PC-9 (cell line): ENCODE measurements at regions not wholly inside any gene's neighbourhood (a gene's known extent, or its start where the extent isn't known, plus 50 kb on each side); places are given as distances from the start of the nearest gene placed in this dataset.

Experiments used
- BruUV-seq: library from RNA; stranded (reverse); fragments of 400-500 nt; replicated peaks from 2 replicates; lab custom pipeline; 2021; lab: Mats Ljungman, UMichigan
- CTCF ChIA-PET: fragments of 300-600 bp; sonication (Branson Sonifier 250); formaldehyde crosslinking; loops from one replicate; lab custom pipeline; 2022; ENCODE audit warnings: antibody characterized with exemption; lab: Charles Lee
- POLR2A ChIA-PET: fragments of 300-600 bp; sonication (Branson Sonifier 250); formaldehyde crosslinking; loops from one replicate; lab custom pipeline; 2022; ENCODE audit warnings: antibody characterized with exemption; ENCODE audit not compliant: unreplicated experiment; lab: Charles Lee
- DNase-seq, 2 experiments: peaks; one replicate each; pipeline versions ENCODE4 v3.0.0 to v3.0.0-alpha.2; 2015 to 2022; ENCODE audit warnings: mixed read lengths in 1 of 2
- H2AFZ ChIP-seq: fragments of 200-600 bp; sonication (generic); 2 replicates; pipeline ENCODE4 v1.8.1; 2017; ENCODE audit warnings: antibody characterized with exemption
- H3F3A ChIP-seq: fragments of 200-600 bp; sonication (generic); 2 replicates; pipeline ENCODE4 v1.8.1; 2017; ENCODE audit warnings: antibody characterized with exemption, mild to moderate bottlenecking, low read depth; ENCODE audit not compliant: insufficient read depth
- H3K27ac ChIP-seq: fragments of 200-600 bp; sonication (generic); 2 replicates; pipeline ENCODE4 v1.6.1; 2016; ENCODE audit warnings: mixed run types
- H3K27me3 ChIP-seq: fragments of 200-600 bp; sonication (generic); 2 replicates; pipeline ENCODE4 v1.6.1; 2016; ENCODE audit warnings: low read depth, mixed run types; ENCODE audit not compliant: insufficient read depth
- H3K36me3 ChIP-seq: fragments of 200-600 bp; sonication (generic); 2 replicates; pipeline ENCODE4 v1.6.1; 2016; ENCODE audit warnings: low read depth, mixed run types
- H3K4me1 ChIP-seq: fragments of 200-600 bp; sonication (generic); replicated peaks from 2 replicates; pipeline ENCODE4 v1.6.1; 2016; ENCODE audit warnings: mixed run types; ENCODE audit not compliant: insufficient read depth
- H3K4me2 ChIP-seq: fragments of 200-600 bp; sonication (generic); 2 replicates; pipeline ENCODE4 v1.6.1; 2017; ENCODE audit warnings: mixed run types
- H3K4me3 ChIP-seq: fragments of 200-600 bp; sonication (generic); 2 replicates; pipeline ENCODE4 v1.6.1; 2016; ENCODE audit warnings: mixed run types
- H3K79me2 ChIP-seq: fragments of 200-600 bp; sonication (generic); 2 replicates; pipeline ENCODE4 v1.6.1; 2017; ENCODE audit warnings: low read depth, mixed run types
- H3K9me2 ChIP-seq: fragments of 200-600 bp; sonication (generic); 2 replicates; pipeline ENCODE4 v1.8.1; 2017; ENCODE audit warnings: mild to moderate bottlenecking; ENCODE audit not compliant: insufficient read depth
- H3K9me3 ChIP-seq: fragments of 200-600 bp; sonication (generic); 2 replicates; pipeline ENCODE4 v1.8.1; 2016; ENCODE audit warnings: low read depth; ENCODE audit not compliant: insufficient read depth
- H4K20me1 ChIP-seq: fragments of 200-600 bp; sonication (generic); 2 replicates; pipeline ENCODE4 v1.8.1; 2017; ENCODE audit not compliant: insufficient read depth
- CTCF ChIP-seq: fragments of 200-600 bp; sonication (generic); conservative IDR thresholded peaks from 2 replicates; pipeline ENCODE4 v1.6.1; 2017; ENCODE audit warnings: mixed run types, antibody characterized with exemption, mild to moderate bottlenecking, moderate library complexity
- EZH2 ChIP-seq: fragments of 200-600 bp; sonication (generic); IDR thresholded peaks from 2 replicates; pipeline ENCODE4 v1.8.0; 2017; ENCODE audit warnings: antibody characterized with exemption, low read depth
- intact Hi-C: fragments of 100-400 bp; cut with micrococcal nuclease; formaldehyde crosslinking; loops from one replicate; pipeline ENCODE4 v1.10.0; 2022; ENCODE audit not compliant: unreplicated experiment

DNA sequence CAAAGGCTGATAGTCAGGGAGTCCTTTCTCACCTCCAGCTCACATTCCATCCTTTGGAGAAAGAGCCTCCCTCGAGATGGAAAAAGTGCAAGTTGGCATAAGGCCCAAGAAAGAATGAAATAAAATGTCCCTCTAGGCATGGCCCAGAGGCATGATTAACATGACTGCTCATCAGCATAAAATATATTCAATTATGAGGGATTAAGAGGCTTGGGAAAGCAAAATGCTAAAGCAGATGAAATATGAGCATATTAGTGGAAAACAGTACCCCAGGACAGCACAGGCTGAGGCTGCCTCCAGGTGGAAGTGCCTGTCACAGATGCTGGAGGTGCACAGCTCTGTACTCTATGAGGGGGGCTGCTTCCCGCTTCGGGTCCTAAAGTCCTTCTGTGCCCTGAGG is 347.8 kb upstream of the PLET1 start:
- POLR2A ChIA-PET = no interaction called here
- Histone ChIP-seq H3K9me2 (no peaks in the 10 kb centered on the region), H4K20me1 (no peaks in the 10 kb centered on the region), H3K27ac (no peak overlapping the region), H3K4me2 (no peak overlapping the region), H3K4me3 (no peak overlapping the region), H2AFZ (no peak overlapping the region), H3K4me1 (peaks cover 18% of the 10 kb centered on the region), H3K79me2 (no peaks in the 10 kb centered on the region), H3K9me3 (no peaks in the 10 kb centered on the region), H3K27me3 (no peaks in the 10 kb centered on the region), H3F3A (peaks cover 11% of the 10 kb centered on the region; the same call in 1 of the 2 replicates), H3K36me3 (no peaks in the 10 kb centered on the region)
- no peak for DNase-seq
- no TSS peak for BruUV-seq
- intact Hi-C loops = no loop called here
- no peak for TF ChIP-seq CTCF
- no peak for TF ChIP-seq EZH2
- CTCF ChIA-PET = no interaction called here

DNA sequence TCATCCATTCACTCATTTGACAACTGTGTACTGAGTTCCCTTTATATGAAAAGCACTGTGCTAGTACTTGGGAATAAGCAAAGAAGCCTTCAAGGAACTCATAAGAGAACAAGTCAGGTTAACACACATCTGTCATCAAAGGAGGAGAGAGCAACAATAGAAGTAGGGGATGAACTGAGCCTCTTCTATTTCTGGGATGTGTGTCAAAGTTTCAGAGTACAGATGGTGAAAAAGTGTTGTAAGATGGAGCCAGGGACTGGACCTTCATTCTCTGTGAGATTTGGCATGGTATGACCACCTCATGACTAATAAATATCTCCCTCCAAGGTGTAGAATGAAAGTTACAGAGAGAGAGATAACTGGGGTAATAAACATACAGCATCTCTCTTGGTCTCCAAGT is 349.8 kb upstream of the PLET1 start:
- CTCF ChIA-PET = no interaction called here
- Histone ChIP-seq H3F3A (peaks cover 12% of the 10 kb centered on the region; the same call in 1 of the 2 replicates), H3K27me3 (no peaks in the 10 kb centered on the region), H3K4me2 (no peak overlapping the region), H3K4me1 (peaks cover 31% of the 10 kb centered on the region), H3K9me3 (no peaks in the 10 kb centered on the region), H4K20me1 (no peaks in the 10 kb centered on the region), H3K36me3 (no peaks in the 10 kb centered on the region), H3K9me2 (no peaks in the 10 kb centered on the region), H3K4me3 (no peak overlapping the region), H3K79me2 (no peaks in the 10 kb centered on the region), H3K27ac (no peak overlapping the region), H2AFZ (no peak overlapping the region)
- intact Hi-C loops = no loop called here
- DNase-seq = no peak
- no TSS peak for BruUV-seq
- TF ChIP-seq EZH2 (no peak), CTCF (no peak)
- POLR2A ChIA-PET = no interaction called here

- Histone ChIP-seq H3K9me2 (no peaks in the 10 kb centered on the region), H3F3A (peaks cover 12% of the 10 kb centered on the region; the same call in 1 of the 2 replicates), H3K4me1 (peaks cover 31% of the 10 kb centered on the region), H3K27me3 (no peaks in the 10 kb centered on the region), H3K4me2 (no peak overlapping the region), H2AFZ (no peak overlapping the region), H3K79me2 (no peaks in the 10 kb centered on the region), H3K27ac (no peak overlapping the region), H3K9me3 (no peaks in the 10 kb centered on the region), H4K20me1 (no peaks in the 10 kb centered on the region), H3K36me3 (no peaks in the 10 kb centered on the region), H3K4me3 (no peak overlapping the region)
- intact Hi-C loops = no loop called here
- POLR2A ChIA-PET = no interaction called here
- BruUV-seq = no TSS peak
- TF ChIP-seq EZH2 (no peak), CTCF (no peak)
- DNase-seq = no peak
- CTCF ChIA-PET = no interaction called here
These were observed 350.0 kb upstream of the NCAM1 start for GRCh38 chr11:112610996-112611750.
